Neural crest cell (in vitro differentiated cells): ENCODE measurements at regions not wholly inside any gene's neighbourhood (a gene's known extent, or its start where the extent isn't known, plus 50 kb on each side); places are given as distances from the start of the nearest gene placed in this dataset.

ENCODE experiments used
- DNase-seq: peaks from one replicate; pipeline ENCODE4 v3.0.0; 2021; ENCODE audit warnings: low read depth, mixed read lengths, low spot score
- H3K27ac Mint-ChIP-seq: one replicate; pipeline ENCODE4 v1.8.0; 2021; ENCODE audit warnings: mild to moderate bottlenecking, mixed read lengths; ENCODE audit not compliant: unreplicated experiment
- H3K27me3 Mint-ChIP-seq: 2 replicates; pipeline ENCODE4 v1.8.0; 2021; ENCODE audit warnings: low read depth, mild to moderate bottlenecking, mixed read lengths
- H3K36me3 Mint-ChIP-seq: 2 replicates; pipeline ENCODE4 v1.8.0; 2021; ENCODE audit warnings: low read depth, mild to moderate bottlenecking, mixed read lengths
- H3K4me1 Mint-ChIP-seq: 2 replicates; pipeline ENCODE4 v1.8.0; 2021; ENCODE audit warnings: mixed read lengths
- H3K4me3 Mint-ChIP-seq: one replicate; pipeline ENCODE4 v1.8.0; 2021; ENCODE audit warnings: mild to moderate bottlenecking, mixed read lengths
- H3K9me3 Mint-ChIP-seq: 2 replicates; pipeline ENCODE4 v1.8.0; 2021; ENCODE audit warnings: mixed read lengths
- TF ChIP-seq, protein P1 (sequence below): fragments of 200-600 bp; sonication (generic); conservative IDR thresholded peaks from 2 replicates; pipeline ENCODE4 v1.5.0; 2021; ENCODE audit warnings: antibody characterized with exemption, mild to moderate bottlenecking

DNA sequence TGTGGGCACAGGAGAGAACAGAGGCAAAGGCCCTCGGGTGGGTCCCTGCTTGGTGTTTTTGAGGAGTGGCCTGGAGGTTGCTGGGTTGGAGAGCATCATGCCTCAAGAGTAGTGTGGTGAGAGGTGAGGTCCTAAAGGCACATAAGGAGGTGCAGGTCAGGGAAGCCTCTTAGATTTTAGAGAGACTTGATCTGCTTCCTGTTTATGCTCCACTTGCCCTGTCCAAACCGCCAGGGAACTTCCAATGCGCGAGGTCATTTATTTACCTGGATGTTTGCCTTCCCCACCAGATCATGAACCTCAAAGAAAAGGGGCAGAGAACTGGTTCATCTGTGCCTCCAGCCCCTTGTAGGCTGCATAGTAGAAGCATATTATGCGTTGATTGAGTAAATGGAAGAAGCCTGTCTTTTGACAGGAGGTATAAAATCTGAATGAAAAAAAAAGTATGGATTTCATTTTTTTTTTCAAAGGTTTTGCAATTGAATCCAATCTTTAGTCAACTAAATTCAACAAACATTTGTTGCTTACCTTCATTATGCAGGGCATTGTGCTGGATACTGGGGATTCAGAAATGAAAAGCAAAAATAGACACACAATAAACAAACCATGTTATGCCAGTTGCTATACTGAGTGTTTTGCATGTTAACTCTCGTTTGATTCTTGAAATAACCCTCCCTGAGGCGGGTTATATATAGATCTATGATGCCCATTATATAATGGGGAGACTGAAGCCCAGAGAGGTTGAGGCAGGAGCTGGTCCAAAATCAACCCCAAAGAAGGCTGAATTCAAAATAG, 485.2 kb downstream of the VRK1 start:
- H3K9me3 Mint-ChIP-seq: peaks cover 3% of the 10 kb centered on the region
- no peak overlapping the region for H3K27ac Mint-ChIP-seq
- no peak overlapping the region for H3K4me3 Mint-ChIP-seq
- DNase-seq: no peak
- peaks cover 17% of the 10 kb centered on the region for H3K4me1 Mint-ChIP-seq
- no peaks in the 10 kb centered on the region for H3K36me3 Mint-ChIP-seq
- H3K27me3 Mint-ChIP-seq: peaks cover 3% of the 10 kb centered on the region
- TF ChIP-seq, protein P1, sequence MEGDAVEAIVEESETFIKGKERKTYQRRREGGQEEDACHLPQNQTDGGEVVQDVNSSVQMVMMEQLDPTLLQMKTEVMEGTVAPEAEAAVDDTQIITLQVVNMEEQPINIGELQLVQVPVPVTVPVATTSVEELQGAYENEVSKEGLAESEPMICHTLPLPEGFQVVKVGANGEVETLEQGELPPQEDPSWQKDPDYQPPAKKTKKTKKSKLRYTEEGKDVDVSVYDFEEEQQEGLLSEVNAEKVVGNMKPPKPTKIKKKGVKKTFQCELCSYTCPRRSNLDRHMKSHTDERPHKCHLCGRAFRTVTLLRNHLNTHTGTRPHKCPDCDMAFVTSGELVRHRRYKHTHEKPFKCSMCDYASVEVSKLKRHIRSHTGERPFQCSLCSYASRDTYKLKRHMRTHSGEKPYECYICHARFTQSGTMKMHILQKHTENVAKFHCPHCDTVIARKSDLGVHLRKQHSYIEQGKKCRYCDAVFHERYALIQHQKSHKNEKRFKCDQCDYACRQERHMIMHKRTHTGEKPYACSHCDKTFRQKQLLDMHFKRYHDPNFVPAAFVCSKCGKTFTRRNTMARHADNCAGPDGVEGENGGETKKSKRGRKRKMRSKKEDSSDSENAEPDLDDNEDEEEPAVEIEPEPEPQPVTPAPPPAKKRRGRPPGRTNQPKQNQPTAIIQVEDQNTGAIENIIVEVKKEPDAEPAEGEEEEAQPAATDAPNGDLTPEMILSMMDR: no peak

DNA sequence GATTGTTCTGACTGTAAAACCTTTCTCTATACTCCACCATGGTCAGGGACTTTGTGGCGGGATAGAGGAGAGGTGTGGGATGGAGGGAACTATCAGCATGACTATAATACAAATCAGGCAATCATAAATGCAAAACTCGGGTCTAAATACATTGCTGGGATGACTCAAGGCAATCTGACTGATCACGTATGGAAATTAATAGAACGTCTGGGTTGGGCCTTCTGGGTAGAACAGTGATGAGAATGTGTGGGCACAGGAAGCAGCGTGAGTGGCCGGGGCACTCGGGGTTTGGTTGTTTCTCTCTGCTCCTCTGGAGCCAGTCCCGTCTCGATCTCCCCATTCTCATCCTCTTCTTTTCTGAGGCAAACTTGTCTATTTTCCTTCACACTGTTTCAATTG, 485.8 kb downstream of the VRK1 start:
- peaks cover 11% of the 10 kb centered on the region for H3K4me1 Mint-ChIP-seq
- H3K27ac Mint-ChIP-seq: no peak overlapping the region
- peaks cover 5% of the 10 kb centered on the region for H3K27me3 Mint-ChIP-seq

GRCh38 chr14:97283426-97283825, 486.2 kb downstream of the VRK1 start:
- Mint-ChIP-seq H3K4me3 (no peak overlapping the region), H3K9me3 (peaks cover 8% of the 10 kb centered on the region), H3K27ac (no peak overlapping the region), H3K4me1 (peaks cover 8% of the 10 kb centered on the region), H3K36me3 (no peaks in the 10 kb centered on the region), H3K27me3 (peaks cover 7% of the 10 kb centered on the region)
- no peak for DNase-seq
- TF ChIP-seq, protein P1: no peak

More for the DNA sequence above, 485.8 kb downstream of the VRK1 start:
- TF ChIP-seq, protein P1: no peak
- DNase-seq: no peak
- Mint-ChIP-seq H3K9me3 (peaks cover 6% of the 10 kb centered on the region), H3K4me3 (no peak overlapping the region), H3K36me3 (no peaks in the 10 kb centered on the region)

- Mint-ChIP-seq H3K4me3 (no peak overlapping the region), H3K4me1 (peaks cover 4% of the 10 kb centered on the region), H3K36me3 (no peaks in the 10 kb centered on the region), H3K27ac (no peak overlapping the region), H3K27me3 (peaks cover 7% of the 10 kb centered on the region), H3K9me3 (peaks cover 8% of the 10 kb centered on the region)
- no peak for DNase-seq
- TF ChIP-seq, protein P1: no peak
These were observed 486.7 kb downstream of the VRK1 start for GRCh38 chr14:97283841-97284240.

- Mint-ChIP-seq H3K4me3 (no peak overlapping the region), H3K36me3 (no peaks in the 10 kb centered on the region), H3K9me3 (peaks cover 5% of the 10 kb centered on the region), H3K27me3 (peaks cover 13% of the 10 kb centered on the region), H3K27ac (no peak overlapping the region), H3K4me1 (no peaks in the 10 kb centered on the region)
- TF ChIP-seq, protein P1: no peak
- no peak for DNase-seq
These were observed 490.8 kb downstream of the VRK1 start for GRCh38 chr14:97287956-97288355.
